GM12865 (cell line): ENCODE measurements at regions not wholly inside any gene's neighbourhood (a gene's known extent, or its start where the extent isn't known, plus 50 kb on each side); places are given as distances from the start of the nearest gene placed in this dataset.

Experiments
- DNase-seq: peaks from one replicate; pipeline ENCODE4 v3.0.0; 2010; ENCODE audit warnings: low read depth
- H3K4me3 ChIP-seq: 2 replicates; pipeline ENCODE4 v1.5.1; 2011; ENCODE audit warnings: mild to moderate bottlenecking, low read depth, low read length, control low read depth
- CTCF ChIP-seq: IDR thresholded peaks from 2 replicates; pipeline ENCODE4 v1.5.1; 2011; ENCODE audit warnings: low read length, control low read depth, low read depth, inconsistent platforms; ENCODE audit not compliant: insufficient read depth; ENCODE audit errors: missing control alignments

- DNase-seq, result no peak
- H3K4me3 ChIP-seq, result no peak overlapping the region
- no peak for TF ChIP-seq CTCF
These were observed 362.0 kb downstream of the GPR37 start for GRCh38 chr7:124403587-124403986.

GRCh38 chr7:124403112-124403511 is 362.5 kb downstream of the GPR37 start:
- H3K4me3 ChIP-seq, result no peak overlapping the region
- DNase-seq, result no peak
- TF ChIP-seq CTCF, result no peak

GRCh38 chr7:124399941-124400340 is 365.7 kb downstream of the GPR37 start:
- TF ChIP-seq CTCF, result no peak
- no peak overlapping the region for H3K4me3 ChIP-seq
- DNase-seq, result peak; percentile 15

GRCh38 chr7:124398937-124399552 is 366.2 kb upstream of the TMEM229A start:
- TF ChIP-seq CTCF, result no peak
- H3K4me3 ChIP-seq, result no peak overlapping the region
- no peak for DNase-seq

- no peak for TF ChIP-seq CTCF
- H3K4me3 ChIP-seq, result no peak overlapping the region
- no peak for DNase-seq
These were observed 364.3 kb upstream of the TMEM229A start for GRCh38 chr7:124397134-124397533.

GRCh38 chr7:124390301-124390700 is 357.4 kb upstream of the TMEM229A start:
- TF ChIP-seq CTCF, result no peak
- DNase-seq, result no peak
- H3K4me3 ChIP-seq, result no peak overlapping the region

- no peak overlapping the region for H3K4me3 ChIP-seq
- DNase-seq, result no peak
- TF ChIP-seq CTCF, result no peak
These were observed 355.9 kb upstream of the TMEM229A start for GRCh38 chr7:124388751-124389150.
